RWPE2 (cell line): ENCODE measurements at regions not wholly inside any gene's neighbourhood (a gene's known extent, or its start where the extent isn't known, plus 50 kb on each side); places are given as distances from the start of the nearest gene placed in this dataset.

Experiments used
- ATAC-seq: fragments of 200-7000 bp; cut with Tn5 transposase; 3 replicates; pipeline ENCODE4 v1.9.1; 2021; ENCODE audit warnings: low read depth
- DNase-seq: peaks from one replicate; pipeline ENCODE4 v3.0.0-alpha.2; 2020; ENCODE audit warnings: low spot score
- H3K27ac ChIP-seq: fragments of 450-650 bp; 2 replicates; pipeline ENCODE4 v1.5.1; 2017; ENCODE audit warnings: mild to moderate bottlenecking; ENCODE audit not compliant: poor library complexity, severe bottlenecking
- H3K27me3 ChIP-seq: fragments of 250-450 bp; sonication (Bioruptor Pico); 2 replicates; pipeline ENCODE4 v1.5.1; 2021; ENCODE audit warnings: mild to moderate bottlenecking, moderate library complexity; ENCODE audit not compliant: insufficient read depth, poor library complexity, severe bottlenecking
- H3K36me3 ChIP-seq: fragments of 250-450 bp; sonication (Bioruptor Pico); 2 replicates; pipeline ENCODE4 v1.5.1; 2020; ENCODE audit warnings: low read depth, mild to moderate bottlenecking, moderate library complexity
- H3K4me1 ChIP-seq: fragments of 250-450 bp; sonication (Bioruptor Pico); 2 replicates; pipeline ENCODE4 v1.5.1; 2021; ENCODE audit warnings: mild to moderate bottlenecking, moderate library complexity; ENCODE audit not compliant: insufficient read depth, poor library complexity, severe bottlenecking
- H3K4me3 ChIP-seq: fragments of 250-450 bp; sonication (Bioruptor Pico); 2 replicates; pipeline ENCODE4 v1.5.1; 2021; ENCODE audit warnings: mild to moderate bottlenecking, moderate library complexity; ENCODE audit not compliant: severe bottlenecking
- H3K9me3 ChIP-seq: fragments of 250-450 bp; sonication (Bioruptor Pico); 2 replicates; pipeline ENCODE4 v1.5.1; 2021; ENCODE audit warnings: mild to moderate bottlenecking, moderate library complexity; ENCODE audit not compliant: severe bottlenecking
- CTCF ChIP-seq: fragments of 450-650 bp; IDR thresholded peaks from one replicate; pipeline ENCODE4 v1.5.1; 2017; ENCODE audit warnings: mild to moderate bottlenecking, moderate library complexity; ENCODE audit not compliant: poor library complexity, severe bottlenecking

- no peak for TF ChIP-seq CTCF
- ATAC-seq, result no peak
- no peaks in the 10 kb centered on the region for H3K9me3 ChIP-seq
These were observed 74.1 kb upstream of the LHX1 start for GRCh38 chr17:36863131-36863530.

DNA sequence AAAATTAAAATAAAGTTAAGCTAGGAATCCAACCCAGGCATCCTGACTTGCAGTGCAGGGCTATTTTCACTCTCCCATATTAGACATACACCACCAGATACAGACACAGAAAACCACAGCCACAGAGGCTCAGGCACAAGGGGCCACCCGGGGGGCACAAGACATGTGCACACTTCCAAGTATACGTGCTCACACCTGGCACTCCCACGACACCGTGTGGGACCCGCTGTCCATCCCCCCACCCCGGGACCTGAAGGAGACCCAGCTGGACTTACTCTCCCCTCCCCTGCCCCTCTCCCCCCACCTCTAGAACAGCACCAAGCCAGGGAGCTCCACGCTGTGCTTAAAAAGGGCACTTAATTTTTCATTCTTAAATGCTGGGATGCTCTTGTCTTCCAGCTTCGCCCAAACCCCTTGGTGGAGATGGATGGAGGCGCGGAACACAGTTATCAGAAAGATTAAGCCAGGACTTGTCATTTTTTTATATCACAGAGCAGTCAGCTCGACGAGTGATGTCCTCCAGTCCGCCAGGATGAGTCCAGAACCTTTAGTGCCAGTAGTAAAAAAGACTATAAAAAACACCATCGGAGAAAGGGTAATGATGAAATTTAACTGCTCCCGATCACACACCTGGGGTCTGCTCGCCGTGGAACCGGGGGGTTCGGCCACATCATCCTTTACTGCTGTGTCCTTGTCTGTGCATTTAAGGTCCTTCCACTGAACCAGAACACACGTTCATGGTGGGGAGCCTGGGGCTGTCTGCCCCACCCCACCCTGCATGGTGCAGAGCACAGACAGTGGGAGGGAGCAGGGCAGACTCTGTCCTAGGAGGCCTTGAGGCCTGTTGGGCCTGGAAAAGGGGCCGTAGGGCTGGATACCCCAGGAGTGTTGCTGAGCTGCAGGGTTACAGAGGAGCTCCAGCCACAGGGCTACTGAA, 73.3 kb upstream of the LHX1 start:
- no peak overlapping the region for H3K27ac ChIP-seq
- DNase-seq (no peak), ATAC-seq (no peak)
- no peaks in the 10 kb centered on the region for H3K36me3 ChIP-seq
- H3K4me3 ChIP-seq, result no peak overlapping the region
- H3K4me1 ChIP-seq, result peaks cover 3% of the 10 kb centered on the region
- H3K27me3 ChIP-seq, result no peaks in the 10 kb centered on the region
- no peak for TF ChIP-seq CTCF
- no peaks in the 10 kb centered on the region for H3K9me3 ChIP-seq

More at GRCh38 chr17:36863131-36863530, 74.1 kb upstream of the LHX1 start:
- no peak overlapping the region for H3K27ac ChIP-seq
- no peaks in the 10 kb centered on the region for H3K36me3 ChIP-seq
- peaks cover 12% of the 10 kb centered on the region for H3K4me1 ChIP-seq
- no peak for DNase-seq
- H3K27me3 ChIP-seq, result no peaks in the 10 kb centered on the region
- no peak overlapping the region for H3K4me3 ChIP-seq

DNA sequence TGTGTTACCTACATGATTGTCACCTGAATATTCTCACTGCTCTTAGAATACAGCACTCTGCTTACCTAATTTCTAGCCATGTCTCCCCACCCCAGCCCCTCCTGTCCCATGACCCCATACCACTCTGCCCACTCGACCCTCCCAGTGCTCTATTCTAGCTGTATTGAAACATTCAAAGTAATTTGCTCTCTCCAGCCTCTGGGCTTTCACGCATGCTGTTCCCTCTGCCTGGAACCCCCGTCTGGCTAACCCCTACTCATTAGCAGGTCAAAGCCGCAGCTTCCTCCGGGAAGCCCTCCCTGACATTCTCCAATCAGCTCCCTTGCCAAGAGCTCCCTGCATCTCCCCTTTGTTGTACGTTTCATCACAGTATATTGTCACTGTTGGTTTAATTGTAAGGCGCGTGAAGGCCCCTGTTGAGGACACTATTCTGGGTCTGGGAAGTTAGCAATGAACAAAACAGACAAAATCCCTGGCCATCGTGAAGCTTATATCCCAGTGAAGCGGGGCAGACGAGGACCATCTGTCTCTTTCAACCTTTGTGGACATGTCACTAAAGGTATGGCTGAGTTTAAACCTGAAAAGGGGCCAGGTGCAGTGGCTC, 72.3 kb upstream of the LHX1 start:
- TF ChIP-seq CTCF, result no peak
- Histone ChIP-seq H3K4me1 (no peaks in the 10 kb centered on the region), H3K4me3 (no peak overlapping the region), H3K27ac (no peak overlapping the region), H3K36me3 (no peaks in the 10 kb centered on the region), H3K9me3 (no peaks in the 10 kb centered on the region), H3K27me3 (no peaks in the 10 kb centered on the region)
- ATAC-seq, result no peak
- DNase-seq, result no peak

- no peaks in the 10 kb centered on the region for H3K9me3 ChIP-seq
- no peak overlapping the region for H3K4me3 ChIP-seq
- H3K36me3 ChIP-seq, result no peaks in the 10 kb centered on the region
- no peaks in the 10 kb centered on the region for H3K27me3 ChIP-seq
- H3K27ac ChIP-seq, result no peak overlapping the region
- ATAC-seq (no peak), DNase-seq (no peak)
- TF ChIP-seq CTCF, result no peak
- no peaks in the 10 kb centered on the region for H3K4me1 ChIP-seq
These were observed 69.4 kb upstream of the LHX1 start for GRCh38 chr17:36867716-36868341.
